T-cell (primary cell): ENCODE measurements at regions not wholly inside any gene's neighbourhood (a gene's known extent, or its start where the extent isn't known, plus 50 kb on each side); places are given as distances from the start of the nearest gene placed in this dataset.

Experiments
- ATAC-seq, 4 experiments: fragments of 200-7000 bp in 3 of 4; fragments of 150-1000 bp in 1 of 4; cut with Tn5 transposase; replicated peaks in 1 of 4; 1 replicate in 3 of 4; 2 replicates in 1 of 4; pipeline ENCODE4 v1.10.0; 2021; ENCODE audit warnings: moderate library complexity in 3 of 4, mild to moderate bottlenecking in 2 of 4, moderate number of reproducible peaks in 1 of 4
- CTCF ChIA-PET, 2 donors: fragments of 300-600 bp; sonication (Branson Sonifier 250); formaldehyde crosslinking; loops; one replicate each; lab custom pipeline; 2022; ENCODE audit warnings: antibody characterized with exemption in 2 of 2; lab: Charles Lee
- POLR2A ChIA-PET, 2 donors: fragments of 300-600 bp; sonication (Branson Sonifier 250); formaldehyde crosslinking; loops; one replicate each; lab custom pipeline; 2022; ENCODE audit warnings: antibody characterized with exemption in 2 of 2; lab: Charles Lee
- DNase-seq, 35 experiments: peaks; one replicate each; pipeline versions ENCODE4 v3.0.0 to v3.0.0-alpha.2; 2013 to 2023
- H3K27ac ChIP-seq: one replicate; pipeline ENCODE4 v1.5.1; 2013; ENCODE audit warnings: low read length
- H3K27me3 ChIP-seq, 2 experiments: replicated peaks in 1 of 2; 1 replicate in 1 of 2; 2 replicates in 1 of 2; pipeline versions ENCODE4 v1.6.1 to v1.7.0; 2013; ENCODE audit warnings: low read length in 1 of 2, mixed read lengths in 1 of 2; ENCODE audit not compliant: control insufficient read depth in 2 of 2, insufficient read depth in 2 of 2; ENCODE audit errors: extremely low read depth in 1 of 2
- H3K36me3 ChIP-seq, 2 donors: 1 replicate in 1 of 2; 2 replicates in 1 of 2; pipeline versions ENCODE4 v1.6.1 to v1.7.0; 2013; ENCODE audit warnings: low read length in 1 of 2; ENCODE audit not compliant: control insufficient read depth in 2 of 2, insufficient read depth in 1 of 2; ENCODE audit errors: extremely low read depth in 1 of 2
- H3K4me1 ChIP-seq, 2 experiments: 1 replicate in 1 of 2; 2 replicates in 1 of 2; pipeline versions ENCODE4 v1.6.1 to v1.7.0; 2013; ENCODE audit warnings: low read length in 2 of 2, mixed read lengths in 1 of 2; ENCODE audit not compliant: insufficient read depth in 2 of 2, control insufficient read depth in 1 of 2; ENCODE audit errors: extremely low read depth in 1 of 2
- H3K4me3 ChIP-seq, 2 donors: 1 replicate in 1 of 2; 2 replicates in 1 of 2; pipeline versions ENCODE4 v1.5.1 to v1.7.0; 2013; ENCODE audit warnings: mild to moderate bottlenecking in 2 of 2, low read length in 1 of 2, moderate library complexity in 1 of 2; ENCODE audit not compliant: control insufficient read depth in 1 of 2; ENCODE audit errors: extremely low read depth in 1 of 2
- H3K9me3 ChIP-seq: 2 replicates; pipeline ENCODE4 v1.7.0; 2013
- H3K27ac Mint-ChIP-seq, 2 donors: one replicate each; pipeline ENCODE4 v1.8.0; 2020 to 2021; ENCODE audit warnings: mild to moderate bottlenecking in 2 of 2, mixed read lengths in 2 of 2
- H3K27me3 Mint-ChIP-seq, 2 donors: one replicate each; pipeline ENCODE4 v1.8.0; 2021 to 2022; ENCODE audit warnings: mixed read lengths in 2 of 2
- H3K36me3 Mint-ChIP-seq: one replicate; pipeline ENCODE4 v1.8.0; 2021; ENCODE audit warnings: mixed read lengths
- H3K4me1 Mint-ChIP-seq, 3 donors: one replicate each; pipeline ENCODE4 v1.8.0; 2020 to 2022; ENCODE audit warnings: mixed read lengths in 3 of 3, mild to moderate bottlenecking in 1 of 3
- H3K4me3 Mint-ChIP-seq, 3 donors: one replicate each; pipeline ENCODE4 v1.8.0; 2020 to 2022; ENCODE audit warnings: mild to moderate bottlenecking in 3 of 3, mixed read lengths in 3 of 3, moderate library complexity in 3 of 3
- H3K9me3 Mint-ChIP-seq, 3 donors: one replicate each; pipeline ENCODE4 v1.8.0; 2020 to 2022; ENCODE audit warnings: mixed read lengths in 3 of 3
- WGBS: methylation state at CpG from one replicate; pipeline ENCODE4 v1.1.5; 2013; ENCODE audit warnings: missing lambda C conversion rate; ENCODE audit not compliant: insufficient coverage; 5-methylcytosine and 5-hydroxymethylcytosine counted together

DNA sequence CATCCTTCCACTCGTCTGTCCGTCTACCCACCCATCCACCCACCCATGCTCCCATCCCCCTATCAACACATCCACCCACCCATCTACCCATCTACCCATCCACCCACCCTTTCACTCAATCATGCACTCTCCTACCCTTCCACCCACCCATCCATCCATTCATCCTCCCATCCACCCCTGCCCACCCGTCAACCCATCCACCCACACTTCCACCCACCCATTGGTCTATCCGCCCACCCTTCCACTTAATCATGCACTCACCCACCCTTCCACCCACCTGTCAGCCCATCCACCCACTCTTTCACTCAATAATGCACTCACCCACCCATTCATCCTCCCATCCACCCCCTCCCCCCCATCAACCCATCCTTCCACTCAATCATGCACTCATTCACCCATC is 250.0 kb upstream of the EEF2KMT start:
- WGBS, result 79% methylated on average over 4 of the region's 4 CpGs
- Mint-ChIP-seq H3K27ac (no peak overlapping the region), H3K9me3 (no peaks in the 10 kb centered on the region), H3K4me3 (no peak overlapping the region), H3K4me1 (no peaks in the 10 kb centered on the region), H3K36me3 (no peaks in the 10 kb centered on the region), H3K27me3 (peaks cover 16 to 17% of the 10 kb centered on the region in 2 donors)
- ATAC-seq (no peak), DNase-seq (no peak)
- ChIA-PET CTCF (no interaction called here), POLR2A (no interaction called here)
- H3K4me1 ChIP-seq, result no peaks in the 10 kb centered on the region
- H3K36me3 ChIP-seq, result no peaks in the 10 kb centered on the region
- no peaks in the 10 kb centered on the region for H3K9me3 ChIP-seq
- H3K27me3 ChIP-seq, result peaks cover 0 to 12% of the 10 kb centered on the region in 2 experiments
- no peak overlapping the region for H3K4me3 ChIP-seq
- no peak overlapping the region for H3K27ac ChIP-seq

DNA sequence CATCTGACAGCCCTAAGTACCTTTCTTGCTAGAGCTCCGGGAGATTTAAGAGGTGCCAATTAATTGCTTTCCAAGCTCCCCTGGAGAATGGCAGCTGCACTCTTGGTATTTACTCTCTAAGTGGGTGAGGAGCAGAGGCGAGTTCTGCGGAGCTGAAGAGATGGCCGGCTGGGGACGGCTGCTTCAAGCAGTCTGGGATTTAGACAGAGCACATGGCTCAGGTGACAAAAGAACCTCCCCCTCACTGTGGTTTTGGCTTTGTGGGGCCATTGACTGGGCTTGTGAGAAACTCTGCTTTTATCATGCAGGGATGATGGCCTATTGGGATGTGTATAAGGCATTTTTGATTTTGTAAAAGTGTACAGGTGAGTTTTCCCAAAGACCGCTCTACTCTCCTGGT is 239.3 kb upstream of the EEF2KMT start:
- H3K36me3 Mint-ChIP-seq, result no peaks in the 10 kb centered on the region
- peaks cover 15 to 19% of the 10 kb centered on the region in 2 donors for H3K27me3 Mint-ChIP-seq
- no peak overlapping the region for H3K4me3 Mint-ChIP-seq
- ATAC-seq (no peak), DNase-seq (no peak)
- Histone ChIP-seq H3K4me1 (no peaks in the 10 kb centered on the region), H3K36me3 (no peaks in the 10 kb centered on the region), H3K27ac (no peak overlapping the region), H3K27me3 (peaks cover 0 to 11% of the 10 kb centered on the region in 2 experiments), H3K4me3 (no peak overlapping the region), H3K9me3 (no peaks in the 10 kb centered on the region)
- WGBS, result 40% methylated on average over 1 of the region's 6 CpGs
- H3K9me3 Mint-ChIP-seq, result no peaks in the 10 kb centered on the region
- ChIA-PET POLR2A (no interaction called here), CTCF (no interaction called here)
- H3K4me1 Mint-ChIP-seq, result no peaks in the 10 kb centered on the region
- H3K27ac Mint-ChIP-seq, result no peak overlapping the region

DNA sequence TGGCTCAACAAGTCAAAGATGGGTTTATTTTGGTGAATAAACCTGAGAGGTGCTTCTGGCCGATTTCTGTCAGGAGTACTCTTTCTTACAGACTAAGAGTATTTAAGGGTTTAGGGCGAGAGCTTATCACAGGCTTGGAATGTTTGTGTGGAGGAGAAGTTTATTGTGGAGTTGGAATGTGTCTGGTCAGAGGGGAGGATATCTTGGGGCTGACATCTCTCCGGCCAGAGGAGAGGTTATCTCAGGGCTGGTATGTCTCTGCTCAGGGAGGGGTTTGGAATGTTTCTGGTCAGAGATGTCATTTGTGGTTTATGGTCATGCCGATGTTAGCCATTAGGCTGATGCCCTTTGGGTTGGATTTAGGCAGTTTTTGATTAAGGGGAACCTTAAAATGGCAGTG is 236.4 kb upstream of the EEF2KMT start:
- DNase-seq (no peak), ATAC-seq (no peak)
- no peaks in the 10 kb centered on the region for H3K36me3 ChIP-seq
- no peak overlapping the region for H3K4me3 Mint-ChIP-seq
- H3K27ac Mint-ChIP-seq, result no peak overlapping the region
- H3K9me3 ChIP-seq, result no peaks in the 10 kb centered on the region
- ChIA-PET CTCF (no interaction called here), POLR2A (no interaction called here)
- H3K27me3 Mint-ChIP-seq, result peaks cover 0 to 5% of the 10 kb centered on the region in 2 donors
- no peaks in the 10 kb centered on the region for H3K36me3 Mint-ChIP-seq
- no peak overlapping the region for H3K27ac ChIP-seq
- WGBS, result 54% methylated on average over 3 of the region's 4 CpGs
- H3K4me1 Mint-ChIP-seq, result no peaks in the 10 kb centered on the region
- H3K27me3 ChIP-seq, result peaks cover 0 to 7% of the 10 kb centered on the region in 2 experiments
- no peaks in the 10 kb centered on the region for H3K4me1 ChIP-seq
- no peaks in the 10 kb centered on the region for H3K9me3 Mint-ChIP-seq
- no peak overlapping the region for H3K4me3 ChIP-seq

DNA sequence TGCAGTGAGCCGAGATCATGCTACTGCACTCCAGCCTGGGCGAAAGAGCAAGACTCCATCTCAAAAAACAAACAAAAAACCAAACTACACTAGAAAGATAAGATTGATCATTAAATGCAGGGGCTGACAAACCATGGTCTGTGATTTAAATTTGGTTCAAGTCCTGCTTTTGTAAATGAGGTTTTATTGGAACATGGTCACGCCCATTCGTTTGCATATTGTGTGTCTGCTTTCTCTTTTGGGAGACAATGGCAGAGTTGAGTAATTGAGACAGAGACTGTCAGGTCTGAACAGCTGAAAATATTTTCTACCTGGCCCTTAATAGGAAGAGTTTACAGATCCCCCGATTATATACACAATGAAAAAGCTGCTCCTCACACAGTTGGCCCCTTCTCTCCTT is 235.5 kb upstream of the EEF2KMT start:
- WGBS, result no CpG with 5 or more reads among the region's 5 CpGs
- Histone ChIP-seq H3K9me3 (no peaks in the 10 kb centered on the region), H3K4me1 (no peaks in the 10 kb centered on the region), H3K27ac (no peak overlapping the region), H3K36me3 (no peaks in the 10 kb centered on the region), H3K4me3 (no peak overlapping the region), H3K27me3 (peaks cover 0 to 9% of the 10 kb centered on the region in 2 experiments)
- Mint-ChIP-seq H3K27ac (no peak overlapping the region), H3K9me3 (no peaks in the 10 kb centered on the region), H3K4me3 (no peak overlapping the region), H3K4me1 (no peaks in the 10 kb centered on the region), H3K27me3 (peaks cover 0 to 6% of the 10 kb centered on the region in 2 donors), H3K36me3 (no peaks in the 10 kb centered on the region)
- no peak for DNase-seq
- no peak for ATAC-seq
- ChIA-PET POLR2A (no interaction called here), CTCF (no interaction called here)

DNA sequence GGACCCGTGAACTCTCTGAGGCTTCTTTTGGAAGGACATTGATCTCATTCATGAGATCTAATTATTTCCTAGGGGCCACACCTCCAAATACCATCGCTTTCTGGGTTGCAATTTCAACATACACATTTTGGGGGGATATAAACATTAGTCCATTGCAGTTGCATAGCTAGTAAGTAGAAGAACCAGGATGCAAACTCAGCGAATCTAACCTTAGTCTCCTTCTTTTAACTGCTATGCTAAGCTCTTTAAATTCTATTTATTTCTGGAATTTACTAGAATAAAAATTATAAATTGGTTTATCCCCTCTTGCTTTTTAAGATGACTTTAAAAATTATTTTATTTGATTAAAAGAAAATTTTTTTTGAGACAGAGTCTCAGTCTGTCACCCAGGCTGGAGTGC is 232.5 kb upstream of the EEF2KMT start:
- ATAC-seq (no peak), DNase-seq (no peak)
- Histone ChIP-seq H3K27me3 (peaks cover 0 to 5% of the 10 kb centered on the region in 2 experiments), H3K4me1 (no peaks in the 10 kb centered on the region), H3K27ac (no peak overlapping the region), H3K9me3 (no peaks in the 10 kb centered on the region), H3K4me3 (no peak overlapping the region), H3K36me3 (no peaks in the 10 kb centered on the region)
- POLR2A ChIA-PET, result no interaction called here
- Mint-ChIP-seq H3K27ac (no peak overlapping the region), H3K27me3 (peaks cover 0 to 6% of the 10 kb centered on the region in 2 donors), H3K36me3 (no peaks in the 10 kb centered on the region), H3K4me3 (no peak overlapping the region), H3K9me3 (peaks cover 0 to 6% (median 5%) of the 10 kb centered on the region in 3 donors), H3K4me1 (no peaks in the 10 kb centered on the region)
- WGBS, result no CpG with 5 or more reads among the region's 3 CpGs
- CTCF ChIA-PET, result no interaction called here

DNA sequence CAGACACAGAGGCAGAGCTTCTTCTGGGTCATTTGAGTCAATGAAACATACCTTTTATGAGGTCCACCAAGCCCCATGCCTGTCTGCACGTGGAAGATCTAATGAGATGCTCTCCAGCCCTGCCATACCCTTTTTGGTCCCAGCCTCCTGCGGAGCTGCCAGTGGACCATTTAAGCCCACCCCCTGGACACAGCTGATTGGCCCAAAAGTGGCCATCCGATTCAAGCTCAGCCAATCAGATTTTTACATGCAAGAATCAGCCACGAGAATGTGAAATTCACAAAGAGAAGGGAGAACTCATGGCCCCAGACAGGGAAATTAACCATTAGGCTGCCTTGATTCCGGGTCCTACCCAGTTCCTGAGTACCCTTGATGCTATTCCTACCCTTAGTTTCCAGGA is 231.0 kb upstream of the EEF2KMT start:
- CTCF ChIA-PET, result no interaction called here
- WGBS, result 59% methylated on average over 5 of the region's 5 CpGs
- no peak overlapping the region for H3K27ac Mint-ChIP-seq

DNA sequence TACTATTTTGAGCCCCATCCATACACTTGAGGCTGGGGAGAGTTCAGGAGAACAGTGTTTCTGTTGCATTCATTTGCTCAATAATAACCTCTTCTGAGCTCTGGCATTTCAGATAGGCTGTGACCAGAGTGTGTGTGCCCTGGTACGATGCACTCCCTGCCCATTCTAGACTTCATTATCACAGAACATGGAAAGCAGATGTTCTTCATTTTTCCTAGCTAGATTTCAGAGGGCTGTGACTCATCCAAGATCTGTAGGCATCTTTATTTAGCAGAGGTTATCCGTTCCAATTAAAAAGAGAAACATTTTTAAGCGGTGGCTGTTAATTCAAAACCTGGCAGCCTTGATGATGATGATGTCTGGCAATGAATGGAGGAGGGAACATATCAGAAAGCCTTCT is 228.8 kb upstream of the EEF2KMT start:
- peaks cover 0 to 2% of the 10 kb centered on the region in 2 experiments for H3K27me3 ChIP-seq
- no peaks in the 10 kb centered on the region for H3K9me3 ChIP-seq
- WGBS, result no CpG with 5 or more reads among the region's 3 CpGs
- peaks cover 0 to 6% (median 5%) of the 10 kb centered on the region in 3 donors for H3K9me3 Mint-ChIP-seq
- no peak for DNase-seq
- H3K36me3 ChIP-seq, result no peaks in the 10 kb centered on the region
- H3K4me1 Mint-ChIP-seq, result no peaks in the 10 kb centered on the region
- ATAC-seq, result no peak
- H3K4me3 ChIP-seq, result no peak overlapping the region
- H3K27ac Mint-ChIP-seq, result no peak overlapping the region
- ChIA-PET POLR2A (no interaction called here), CTCF (no interaction called here)
- no peaks in the 10 kb centered on the region for H3K36me3 Mint-ChIP-seq
- H3K4me1 ChIP-seq, result no peaks in the 10 kb centered on the region
- no peak overlapping the region for H3K27ac ChIP-seq
- no peak overlapping the region for H3K4me3 Mint-ChIP-seq
- H3K27me3 Mint-ChIP-seq, result peaks cover 0 to 9% of the 10 kb centered on the region in 2 donors

More for the DNA sequence above, 231.0 kb upstream of the EEF2KMT start:
- Histone ChIP-seq H3K27me3 (peaks cover 0 to 5% of the 10 kb centered on the region in 2 experiments), H3K4me3 (no peak overlapping the region), H3K36me3 (no peaks in the 10 kb centered on the region), H3K4me1 (no peaks in the 10 kb centered on the region), H3K27ac (no peak overlapping the region), H3K9me3 (no peaks in the 10 kb centered on the region)
- H3K36me3 Mint-ChIP-seq, result no peaks in the 10 kb centered on the region
- POLR2A ChIA-PET, result no interaction called here
- H3K9me3 Mint-ChIP-seq, result peaks cover 0 to 6% (median 5%) of the 10 kb centered on the region in 3 donors
- H3K4me1 Mint-ChIP-seq, result no peaks in the 10 kb centered on the region
- no peak overlapping the region for H3K4me3 Mint-ChIP-seq
- H3K27me3 Mint-ChIP-seq, result peaks cover 0 to 6% of the 10 kb centered on the region in 2 donors
- ATAC-seq, result no peak
- DNase-seq, result no peak
